K562 (cell line): ENCODE measurements at regions not wholly inside any gene's neighbourhood (a gene's known extent, or its start where the extent isn't known, plus 50 kb on each side); places are given as distances from the start of the nearest gene placed in this dataset.

Source experiments
- ATAC-seq: fragments of 200-7000 bp; cut with Tn5 transposase; 3 replicates; pipeline ENCODE4 v1.9.1; 2020; ENCODE audit warnings: moderate library complexity
- BruUV-seq: library from RNA; stranded (reverse); fragments of 400-500 nt; replicated peaks from 2 replicates; lab custom pipeline; 2021; lab: Mats Ljungman, UMichigan
- CTCF ChIA-PET: fragments of 300-600 bp; formaldehyde crosslinking; extraction: SDS; loops from one replicate; lab custom pipeline; 2021; ENCODE audit warnings: low intra/inter-chr PET ratio; lab: Yijun Ruan, JAX
- POLR2A ChIA-PET: fragments of 300-600, 350-650 bp; sonication (Branson Sonifier 250); formaldehyde crosslinking; extraction: SDS; loops from one replicate; lab custom pipeline; 2021; ENCODE audit warnings: antibody characterized with exemption, inconsistent platforms; lab: Yijun Ruan, JAX
- DNase-seq, 4 experiments: peaks; one replicate each; pipeline versions ENCODE4 v3.0.0 to v3.0.0-alpha.2; 2011 to 2018; ENCODE audit warnings: low spot score in 3 of 4, mixed read lengths in 3 of 4; ENCODE audit errors: extremely low read depth in 1 of 4
- FAIRE-seq: peaks from 2 replicates; lab custom pipeline; 2011; peaks lifted over from hg19 to GRCh38; lab: Jason Lieb, UNC
- H2AFZ ChIP-seq: 2 replicates; pipeline ENCODE4 v1.6.0; 2011; ENCODE audit warnings: low read depth, low read length, control low read depth, inconsistent platforms
- H3K27ac ChIP-seq: fragments of 200-600 bp; 3 replicates; pipeline ENCODE4 v1.8.0; 2011; ENCODE audit warnings: low read depth, mild to moderate bottlenecking, control low read depth, inconsistent platforms, low read length, moderate library complexity, mixed read lengths; ENCODE audit errors: extremely low read depth
- H3K27me3 ChIP-seq, 2 experiments: fragments of 300-600 bp in 1 of 2; 2 replicates in 1 of 2; 3 replicates in 1 of 2; pipeline versions ENCODE4 v1.6.0 to v1.8.0; 2011; ENCODE audit warnings: inconsistent platforms in 2 of 2, low read length in 2 of 2, mild to moderate bottlenecking in 1 of 2, mixed read lengths in 1 of 2, moderate library complexity in 1 of 2; ENCODE audit not compliant: control insufficient read depth in 2 of 2, insufficient read depth in 2 of 2
- H3K36me3 ChIP-seq: fragments of 300-600 bp; 3 replicates; pipeline ENCODE4 v1.8.0; 2011; ENCODE audit warnings: mild to moderate bottlenecking, low read length, inconsistent platforms; ENCODE audit not compliant: control insufficient read depth, insufficient read depth
- H3K4me1 ChIP-seq, 2 experiments: fragments of 200-600 bp in 1 of 2; replicated peaks in 1 of 2; 2 replicates in 1 of 2; 3 replicates in 1 of 2; pipeline versions ENCODE4 v1.5.1 to v1.8.0; 2011; ENCODE audit warnings: inconsistent platforms in 2 of 2, low read length in 2 of 2, mild to moderate bottlenecking in 1 of 2, mixed read lengths in 1 of 2, moderate library complexity in 1 of 2; ENCODE audit not compliant: control insufficient read depth in 2 of 2, insufficient read depth in 2 of 2
- H3K4me2 ChIP-seq: 2 replicates; pipeline ENCODE4 v1.6.1; 2011; ENCODE audit warnings: low read length, control low read depth, inconsistent platforms, mixed read lengths; ENCODE audit not compliant: insufficient read depth
- H3K4me3 ChIP-seq: fragments of 200-600 bp; sonication (generic), shearing (Covaris generic); 2 replicates; pipeline ENCODE4 v1.5.1; 2016; ENCODE audit warnings: control low read depth, inconsistent platforms
- H3K79me2 ChIP-seq: fragments of 200-600 bp; 3 replicates; pipeline ENCODE4 v1.8.0; 2011; ENCODE audit warnings: low read length, inconsistent platforms; ENCODE audit not compliant: control insufficient read depth, insufficient read depth
- H3K9ac ChIP-seq, 2 experiments: 2 replicates each; pipeline versions ENCODE4 v1.6.0 to v1.6.1; 2011; ENCODE audit warnings: low read depth in 2 of 2, low read length in 2 of 2, control low read depth in 1 of 2, inconsistent platforms in 1 of 2, mild to moderate bottlenecking in 1 of 2, mixed read lengths in 1 of 2; ENCODE audit not compliant: insufficient read depth in 1 of 2
- H3K9me1 ChIP-seq: one replicate; pipeline ENCODE4 v1.6.0; 2011; ENCODE audit warnings: inconsistent platforms, mild to moderate bottlenecking, low read length, moderate library complexity; ENCODE audit not compliant: control insufficient read depth, insufficient read depth
- H3K9me3 ChIP-seq: replicated peaks from 2 replicates; pipeline ENCODE4 v1.5.1; 2011; ENCODE audit warnings: low read depth, low read length, inconsistent platforms; ENCODE audit not compliant: control insufficient read depth, insufficient read depth
- H4K20me1 ChIP-seq: replicated peaks from 2 replicates; pipeline ENCODE4 v1.6.1; 2011; ENCODE audit warnings: low read length, inconsistent platforms, mixed read lengths; ENCODE audit not compliant: control insufficient read depth, insufficient read depth
- GTF3C2 ChIP-seq: IDR thresholded peaks from 3 replicates; pipeline ENCODE4 v1.6.1; 2011; ENCODE audit warnings: borderline replicate concordance, mild to moderate bottlenecking, moderate library complexity; ENCODE audit not compliant: insufficient read length; ENCODE audit errors: extremely low read depth
- HDAC1 ChIP-seq, 2 experiments: fragments of 450-650 bp; IDR thresholded peaks; 2 replicates each; pipeline ENCODE4 v1.6.1; 2016 to 2017; ENCODE audit warnings: inconsistent platforms in 1 of 2, mild to moderate bottlenecking in 1 of 2, moderate library complexity in 1 of 2
- HLTF ChIP-seq: fragments of 450-650 bp; IDR thresholded peaks from 2 replicates; pipeline ENCODE4 v1.6.1; 2016
- KAT7 ChIP-seq: sonication (generic); formaldehyde crosslinking; IDR thresholded peaks from 2 replicates; pipeline ENCODE4 v1.8.0; 2022; ENCODE audit warnings: missing genetic modification reagents, mild to moderate bottlenecking, borderline replicate concordance
- LARP7 ChIP-seq: fragments of 450-650 bp; IDR thresholded peaks from 2 replicates; pipeline ENCODE4 v1.6.1; 2016
- MXI1 ChIP-seq: IDR thresholded peaks from 2 replicates; pipeline ENCODE4 v1.6.1; 2011; ENCODE audit warnings: low read depth, mild to moderate bottlenecking, improper control_type of control experiment, low read length
- RCOR1 ChIP-seq, 2 experiments: IDR thresholded peaks; 2 replicates each; pipeline ENCODE4 v1.6.1; 2012; ENCODE audit warnings: low read depth in 2 of 2, low read length in 2 of 2, borderline replicate concordance in 1 of 2, improper control_type of control experiment in 1 of 2
- SMAD3 ChIP-seq: fragments of 450-650 bp; formaldehyde crosslinking; conservative IDR thresholded peaks from 2 replicates; pipeline ENCODE4 v1.4.0; 2020; ENCODE audit warnings: mild to moderate bottlenecking
- TAL1 ChIP-seq: fragments of 450-650 bp; IDR thresholded peaks from 2 replicates; pipeline ENCODE4 v1.6.1; 2016; ENCODE audit warnings: mild to moderate bottlenecking
- ZFPM2 ChIP-seq: fragments of 250-450 bp; sonication (Bioruptor Pico); IDR thresholded peaks from 2 replicates; pipeline ENCODE4 v1.5.1; 2022; ENCODE audit warnings: mild to moderate bottlenecking
- WGBS: fragments of 100-300 bp; shearing (Covaris generic); methylation state at CpG from one replicate; pipeline ENCODE4 v1.1.6; 2016; ENCODE audit warnings: low coverage, mixed read lengths; ENCODE audit not compliant: insufficient coverage; ENCODE audit errors: missing lambda C conversion rate; 5-methylcytosine and 5-hydroxymethylcytosine counted together
- in situ Hi-C: fragments of 300-500 bp; cut with MboI; formaldehyde crosslinking; loops from 4 replicates; pipeline ENCODE4 v1.15.0; 2018; ENCODE audit warnings: inconsistent platforms, mixed read lengths
- intact Hi-C: fragments of 100-400 bp; cut with micrococcal nuclease; formaldehyde crosslinking; loops from 2 replicates; pipeline ENCODE4 v1.14.2; 2022

GRCh38 chr12:126271159-126271558 is 1205.9 kb downstream of the AACS start (continued):
- TF ChIP-seq GTF3C2 = no peak
- no peak for TF ChIP-seq LARP7

- H3K27me3 ChIP-seq = no peaks in the 10 kb centered on the region
- POLR2A ChIA-PET = no interaction called here
Observed at GRCh38 chr12:126282691-126283090, 1217.5 kb downstream of the AACS start.

More at GRCh38 chr12:126282691-126283090, 1217.5 kb downstream of the AACS start:
- H3K9me3 ChIP-seq = no peaks in the 10 kb centered on the region; the same call in 1 of the 2 replicates
- CTCF ChIA-PET = no interaction called here
- no peaks in the 10 kb centered on the region for H3K4me1 ChIP-seq
- no TSS peak for BruUV-seq
- 1% methylated on average over 4 of the region's 4 CpGs for WGBS
- no peaks in the 10 kb centered on the region for H3K79me2 ChIP-seq
- no peaks in the 10 kb centered on the region for H3K36me3 ChIP-seq
- DNase-seq (no peak), ATAC-seq (no peak), FAIRE-seq (no peak)
- no peak overlapping the region for H3K27ac ChIP-seq
- no peaks in the 10 kb centered on the region for H3K9me1 ChIP-seq
- no peak overlapping the region for H2AFZ ChIP-seq
- H4K20me1 ChIP-seq = no peaks in the 10 kb centered on the region
- no peak overlapping the region for H3K4me2 ChIP-seq
- no peak overlapping the region for H3K9ac ChIP-seq
- TF ChIP-seq HDAC1 (IDR thresholded peaks at IDR 0.05) = no peak
- no peak for TF ChIP-seq TAL1
- TF ChIP-seq MXI1 = no peak
- no peak for TF ChIP-seq SMAD3 (CRISPR knock-in tag)
- no peak for TF ChIP-seq KAT7 (CRISPR knock-in tag)
- TF ChIP-seq HLTF = no peak
- TF ChIP-seq RCOR1 (IDR thresholded peaks at IDR 0.05; ENCODE audit: borderline replicate concordance in 1 of 2, low read depth in 2 of 2, low read length in 2 of 2) = no peak
- TF ChIP-seq ZFPM2 (CRISPR knock-in tag) = no peak
- H3K4me3 ChIP-seq = no peak overlapping the region
- in situ Hi-C loops = no loop called here
- intact Hi-C loops = no loop called here
